Activated CD4-positive, CD25-positive, alpha-beta regulatory T cell treated with anti-CD3 and anti-CD28 coated beads, Interleukin-2, amount 50 U/mL, for 72 hours (primary cell): ENCODE measurements at regions not wholly inside any gene's neighbourhood (a gene's known extent, or its start where the extent isn't known, plus 50 kb on each side); places are given as distances from the start of the nearest gene placed in this dataset.

Experiments
- DNase-seq: peaks from one replicate; pipeline ENCODE4 v3.0.0; 2021

DNA sequence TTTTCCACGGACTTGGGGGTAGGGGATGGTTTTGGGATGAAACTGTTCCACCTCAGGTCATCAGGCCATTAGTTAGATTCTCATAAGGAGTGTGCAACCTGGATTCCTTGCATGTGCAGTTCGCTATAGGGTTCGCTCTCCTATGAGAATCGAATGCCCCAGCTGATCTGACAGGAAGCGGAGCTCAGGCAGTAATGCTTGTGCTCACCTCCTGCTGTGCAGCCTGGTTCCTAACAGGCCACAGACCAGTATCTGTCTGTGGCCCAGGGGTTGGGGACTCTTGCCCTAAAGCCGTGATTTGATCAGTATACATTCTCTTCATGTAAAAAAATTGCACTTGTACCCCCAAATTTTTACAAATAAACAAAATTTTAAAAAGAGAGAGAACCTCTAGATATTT lies 219.4 kb upstream of the CPNE8 start:
- DNase-seq = no peak

DNA sequence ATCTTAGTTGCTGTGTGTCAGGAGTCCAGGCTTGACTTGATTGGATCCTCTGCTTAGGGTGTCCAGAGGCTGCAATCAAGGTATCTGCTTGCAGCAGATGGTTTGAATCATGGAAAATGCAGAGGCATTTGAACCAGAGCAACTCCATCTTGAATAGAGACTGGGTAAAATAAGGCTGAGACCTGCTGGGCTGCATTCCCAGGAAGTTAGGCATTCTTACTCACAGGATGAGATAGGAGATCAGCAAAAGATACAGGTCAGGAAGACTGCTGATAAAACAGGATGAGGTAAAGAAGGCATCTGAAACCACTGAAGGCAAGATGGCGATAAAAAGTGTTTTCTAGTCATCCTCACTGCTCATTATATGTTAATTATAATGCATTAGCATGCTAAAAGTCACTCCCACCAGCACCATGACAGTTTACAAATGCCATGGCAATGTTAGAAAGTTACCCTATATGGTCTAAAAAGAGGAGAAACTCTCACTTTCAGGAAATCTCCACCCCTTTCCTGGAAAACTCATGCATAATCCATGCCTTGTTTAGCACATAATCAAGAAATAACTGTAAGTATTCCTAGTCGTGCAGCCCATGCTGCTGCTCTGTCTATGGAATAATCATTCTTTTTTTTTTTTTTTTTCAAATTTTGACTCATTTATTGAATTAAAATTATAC lies 218.3 kb upstream of the CPNE8 start:
- DNase-seq = no peak

DNA sequence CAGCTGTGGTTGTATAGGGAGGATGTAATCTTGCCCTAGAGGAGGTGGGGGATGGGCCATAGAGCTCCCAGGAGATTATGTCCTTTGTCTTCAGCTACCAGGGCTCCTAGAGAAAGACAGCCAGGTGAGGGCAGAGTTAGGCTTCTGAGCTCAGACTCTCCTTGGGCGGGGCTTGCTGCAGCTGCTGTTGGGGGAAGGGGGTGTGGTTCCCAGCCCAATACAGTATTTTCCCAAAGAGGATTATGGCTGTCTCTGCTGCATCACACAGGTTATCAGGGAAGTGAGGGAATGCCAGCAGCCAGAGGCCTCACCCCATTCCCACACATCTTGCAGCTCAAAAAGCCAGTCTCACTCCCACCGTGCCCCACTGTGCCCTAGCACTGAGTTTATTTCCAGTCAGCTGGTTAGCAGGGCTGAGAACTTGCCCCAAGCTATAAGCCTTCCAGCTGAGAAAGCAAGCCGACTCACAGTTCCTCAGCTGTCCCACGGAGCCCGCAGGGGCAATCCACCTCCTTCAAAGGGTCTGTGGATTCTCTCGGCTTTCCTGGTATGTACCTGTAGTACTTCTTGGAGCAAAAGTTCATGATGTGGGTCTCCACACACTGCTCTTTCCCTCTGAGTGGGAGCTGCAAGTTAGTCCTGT lies 217.3 kb upstream of the CPNE8 start:
- DNase-seq = no peak

DNA sequence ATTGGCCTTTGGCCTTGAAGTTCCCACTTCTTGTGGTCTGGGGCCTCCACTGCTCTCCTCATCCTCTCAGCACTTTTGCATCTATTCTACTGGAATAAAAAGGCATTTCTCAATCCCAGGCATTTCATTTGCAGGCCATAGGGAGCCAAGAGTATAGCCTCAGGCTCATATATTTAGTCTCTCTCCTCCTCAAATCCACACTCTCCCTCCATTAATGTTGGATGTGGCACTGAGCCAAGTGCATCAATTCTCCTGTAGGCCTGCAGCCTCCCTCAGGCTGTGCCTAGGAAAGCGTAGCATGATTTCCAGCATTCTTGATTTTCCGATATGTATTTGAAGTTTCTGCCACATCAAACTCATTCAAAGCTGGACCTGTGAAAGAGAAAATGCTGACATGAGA lies 211.5 kb upstream of the CPNE8 start:
- no peak for DNase-seq

DNA sequence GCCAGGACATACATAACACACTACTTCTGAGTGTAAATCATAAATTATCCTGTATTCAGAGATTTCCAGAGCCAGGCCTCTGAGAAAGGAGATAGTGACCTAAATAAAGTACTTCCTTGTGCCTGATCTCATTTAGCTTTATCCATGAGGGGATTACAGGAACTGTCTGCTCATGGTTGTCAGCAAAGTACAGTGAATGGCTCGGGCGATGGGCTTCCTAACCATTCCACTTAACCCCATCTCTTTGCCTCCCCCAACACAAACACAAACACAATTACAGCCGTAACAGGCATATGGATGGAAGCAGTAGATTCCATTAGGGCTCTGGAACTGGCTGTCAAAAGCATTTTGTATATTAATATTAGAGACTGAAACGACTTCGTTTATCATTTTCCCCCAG lies 206.7 kb upstream of the CPNE8 start:
- no peak for DNase-seq

DNA sequence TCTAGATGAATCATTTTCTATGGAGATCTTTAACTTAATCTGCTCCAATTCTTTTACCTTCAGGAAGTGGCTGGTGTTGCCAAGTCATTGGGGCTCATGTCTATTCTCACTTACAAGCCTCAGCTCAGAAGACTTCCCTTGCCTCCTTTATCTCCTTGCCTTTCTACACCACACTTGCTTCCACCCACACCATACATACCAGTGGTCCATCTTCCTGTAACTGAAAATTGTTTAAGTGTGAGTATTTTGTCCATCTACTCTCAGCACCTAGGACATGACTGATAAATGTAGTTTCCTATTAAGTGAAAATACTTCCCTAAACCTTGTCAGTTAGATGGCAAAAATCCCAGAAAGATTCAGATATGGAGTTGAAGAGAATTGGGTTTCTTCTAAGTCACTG lies 199.7 kb upstream of the CPNE8 start:
- no peak for DNase-seq

DNA sequence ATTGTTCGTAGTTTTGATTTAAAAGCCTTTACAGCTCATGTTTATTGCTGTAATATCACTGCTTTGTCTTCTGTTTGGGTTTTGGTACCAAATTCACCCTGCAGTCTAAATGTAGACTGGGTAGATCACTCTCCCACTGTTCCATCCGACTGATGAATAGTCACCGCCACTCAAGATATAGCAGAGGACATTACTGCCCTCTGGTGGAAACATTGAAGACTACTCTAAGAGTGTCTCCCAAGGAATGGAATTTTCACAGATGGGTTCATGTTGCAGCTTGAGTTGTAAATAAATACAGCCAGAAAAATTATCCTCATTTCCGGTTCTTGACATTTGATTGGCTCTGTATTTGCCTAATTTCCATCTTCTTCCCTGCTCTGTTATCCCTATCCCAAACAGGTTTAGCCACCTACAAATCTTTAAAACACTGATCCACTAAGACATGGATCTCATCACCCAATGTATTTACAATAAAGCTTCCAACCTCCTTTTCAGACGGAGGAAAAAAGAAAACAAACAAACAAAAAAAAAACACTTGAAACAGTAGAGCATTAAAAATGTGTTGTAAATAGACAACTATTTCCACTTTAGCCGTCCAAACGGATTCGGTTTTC lies 198.3 kb upstream of the CPNE8 start:
- no peak for DNase-seq

DNA sequence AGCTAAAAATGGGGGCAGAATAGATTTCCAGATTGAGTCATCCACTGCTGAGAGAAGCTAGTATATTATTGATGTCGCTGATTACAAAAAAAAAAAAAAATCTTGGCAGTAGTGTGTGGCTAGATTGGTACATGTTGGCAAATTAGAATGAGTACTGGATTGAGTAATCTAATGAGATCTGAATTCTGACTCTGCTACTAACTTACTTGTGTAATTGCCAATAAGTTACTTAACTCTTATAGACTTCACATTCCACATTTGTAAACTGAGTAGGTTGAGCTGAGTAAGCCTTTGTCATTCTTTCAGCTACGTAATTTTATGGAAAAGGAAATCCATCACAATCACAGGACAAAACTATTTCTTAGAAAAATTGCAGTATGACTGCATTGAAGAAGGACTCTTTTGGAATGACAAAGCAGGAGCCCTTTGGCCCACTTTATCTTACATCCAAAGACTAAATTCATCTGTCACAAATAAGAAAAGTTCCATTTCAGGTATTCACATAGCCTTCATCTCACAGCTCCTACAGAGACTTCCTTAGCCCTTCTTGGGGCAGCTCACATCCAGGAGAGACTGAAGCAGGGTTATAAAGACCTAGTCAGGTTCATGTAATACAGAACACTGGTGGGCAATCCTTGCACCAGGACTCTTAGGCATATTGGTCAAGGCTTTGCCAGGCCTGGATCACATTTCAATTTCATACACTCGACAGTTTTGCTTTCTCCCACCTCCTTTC lies 197.3 kb upstream of the CPNE8 start:
- DNase-seq = no peak

DNA sequence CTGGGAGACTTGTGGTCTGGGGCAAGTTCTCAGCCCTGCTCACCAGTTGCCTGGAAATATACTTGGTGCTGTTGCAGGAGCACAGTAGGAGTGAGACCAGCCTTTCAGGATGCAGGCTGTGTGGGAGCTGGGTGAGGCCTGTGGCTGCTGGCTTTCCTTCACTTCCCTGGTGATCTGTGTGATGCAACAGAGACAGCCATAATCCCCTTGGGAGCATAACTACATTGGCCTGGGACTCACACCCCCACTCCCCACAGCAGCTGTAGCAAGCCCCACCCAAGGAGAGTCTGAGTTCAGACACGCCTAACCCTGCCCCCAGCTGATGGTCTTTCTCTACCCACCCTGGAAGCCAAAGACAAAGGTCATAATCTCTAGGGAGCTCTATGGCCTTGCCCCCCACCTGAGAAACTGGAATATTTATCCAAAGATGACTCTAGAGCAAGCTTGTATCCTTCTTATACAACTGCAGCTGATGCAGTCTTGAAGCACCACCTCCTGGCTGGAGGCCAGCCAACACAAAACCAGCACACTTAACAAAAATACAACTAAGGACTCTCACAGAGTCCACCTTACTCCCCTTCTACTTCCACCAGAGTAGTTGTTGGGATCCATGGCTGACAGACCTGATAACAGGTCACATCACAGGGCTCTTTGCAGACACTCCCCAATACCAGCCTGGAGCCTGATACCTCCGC lies 190.4 kb upstream of the CPNE8 start:
- DNase-seq = no peak

DNA sequence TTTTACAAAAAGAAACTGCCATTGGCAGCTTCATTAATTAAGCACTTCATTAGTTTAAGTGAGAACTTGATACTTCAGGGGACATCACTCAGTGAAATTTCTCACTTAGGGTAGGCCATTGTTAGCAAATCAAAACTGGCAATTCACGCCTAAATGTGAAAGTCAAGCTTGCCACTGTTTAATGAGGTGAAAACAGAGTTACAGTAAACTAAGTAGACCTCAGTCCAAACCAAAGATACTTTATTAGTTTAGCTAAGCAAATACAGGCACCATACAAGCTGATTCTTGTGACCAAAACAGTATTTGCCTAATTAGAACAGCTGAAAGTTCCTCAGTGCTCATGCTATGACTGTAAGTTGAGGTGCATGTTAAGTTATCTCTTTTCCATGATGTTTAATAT lies 176.5 kb upstream of the CPNE8 start:
- DNase-seq = no peak

DNA sequence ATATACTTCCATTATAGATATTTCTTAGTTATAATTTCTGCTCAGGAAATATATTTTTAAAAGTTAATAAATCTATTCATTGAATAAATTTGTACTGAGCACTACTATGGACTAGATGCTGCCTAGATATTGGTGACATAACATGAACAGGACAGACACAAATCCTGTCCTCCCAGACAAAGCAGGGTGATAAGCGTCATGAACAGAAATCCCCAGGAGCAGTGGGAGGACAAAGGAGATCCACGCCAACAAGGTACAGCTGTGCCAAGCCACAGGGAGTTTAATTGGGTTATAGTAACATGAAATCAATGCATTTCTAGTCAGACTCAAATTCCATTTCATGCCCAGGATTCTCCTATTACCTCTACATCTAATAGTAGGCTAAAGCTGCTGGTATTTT lies 171.8 kb upstream of the CPNE8 start:
- DNase-seq = no peak

DNA sequence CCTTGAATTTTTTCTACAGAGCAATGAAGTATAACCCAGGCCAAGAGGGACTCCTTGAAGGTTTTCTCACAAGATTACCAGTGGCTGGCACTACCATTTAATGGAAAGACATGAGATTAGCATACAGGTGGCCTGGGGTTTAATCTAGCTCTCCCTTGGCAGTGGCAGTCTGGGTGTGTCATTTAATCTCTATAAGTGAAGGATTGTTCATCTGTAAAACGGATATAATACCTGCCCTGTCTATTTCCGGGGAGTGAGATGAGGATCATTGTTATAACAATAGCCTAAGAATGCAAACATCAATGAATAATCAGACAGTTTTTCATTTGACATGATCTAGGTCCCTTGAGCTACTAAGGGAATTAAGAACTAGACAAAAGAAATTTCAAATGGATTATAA lies 168.7 kb upstream of the CPNE8 start:
- DNase-seq = no peak

DNA sequence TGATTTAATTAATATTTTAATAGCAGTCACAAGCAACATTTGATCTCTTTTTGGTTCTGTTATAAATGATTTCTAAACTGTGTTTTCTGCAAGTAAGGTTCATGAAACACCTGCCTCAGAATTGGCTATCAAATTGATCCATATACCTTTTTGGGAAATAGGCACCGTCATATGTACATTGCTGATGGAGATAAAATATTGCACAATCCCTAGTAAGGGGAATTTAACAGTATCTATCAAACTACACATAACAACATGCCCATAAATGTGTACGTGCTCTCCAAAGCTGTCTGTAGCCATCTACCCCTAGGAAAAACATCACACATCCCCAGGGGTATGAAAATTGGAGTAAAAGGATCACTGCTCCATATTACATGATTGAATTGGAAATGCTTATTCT lies 167.3 kb upstream of the CPNE8 start:
- no peak for DNase-seq

DNA sequence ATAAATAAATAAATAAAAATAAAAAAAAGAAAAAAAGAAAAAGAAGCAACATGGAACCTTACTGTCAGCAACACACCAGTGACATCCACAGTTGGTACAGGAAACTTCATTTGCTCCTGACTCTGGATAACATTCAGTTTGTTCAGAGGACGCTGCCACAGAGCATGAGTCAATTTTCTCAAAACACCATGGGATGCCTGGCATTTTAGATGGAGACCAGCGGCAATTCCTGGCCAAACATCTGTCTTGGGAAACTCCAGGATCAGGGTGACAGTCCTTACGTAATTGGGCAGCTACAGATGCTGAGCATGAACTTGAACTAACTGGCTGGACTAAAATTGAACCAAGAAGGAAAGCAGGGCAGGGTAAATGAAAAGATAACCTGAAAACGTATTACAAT lies 166.2 kb upstream of the CPNE8 start:
- DNase-seq = no peak

DNA sequence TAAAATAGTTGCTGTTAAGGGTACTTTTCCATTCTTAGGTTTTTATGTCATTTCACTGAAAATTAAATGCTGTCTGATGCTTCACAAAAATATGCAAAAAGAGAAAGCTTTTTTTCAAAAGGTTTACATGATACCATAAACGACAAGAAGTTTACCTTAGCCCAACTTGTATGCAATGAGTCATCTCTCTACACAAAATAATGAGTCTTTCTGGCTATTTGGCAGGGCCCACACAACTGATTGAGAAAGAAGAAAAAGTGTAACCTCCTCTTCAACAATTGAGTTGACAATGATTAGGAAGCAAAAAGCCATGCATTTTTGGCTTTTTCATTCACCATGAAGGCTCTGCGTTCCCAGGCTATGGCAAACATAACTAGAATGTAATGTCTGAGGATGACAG lies 165.4 kb upstream of the CPNE8 start:
- no peak for DNase-seq

DNA sequence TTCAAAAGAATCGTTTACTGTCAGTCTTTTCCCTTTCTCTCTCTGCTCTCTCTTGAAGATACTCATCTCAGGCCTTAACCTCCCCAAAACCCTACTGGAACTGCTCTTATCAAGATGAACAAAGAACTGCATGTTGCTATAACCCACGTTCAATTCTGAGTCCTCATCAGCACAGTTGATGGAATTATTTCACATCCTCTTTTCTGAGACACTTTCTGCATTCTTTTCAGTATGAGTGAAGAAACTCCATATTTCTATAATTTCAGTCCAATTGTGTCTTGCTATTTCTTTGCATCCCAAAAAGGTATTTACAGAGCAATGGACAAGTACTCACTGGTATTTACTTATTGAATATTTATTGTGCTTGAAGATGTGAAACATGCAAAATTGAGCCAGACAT lies 160.1 kb upstream of the CPNE8 start:
- no peak for DNase-seq

DNA sequence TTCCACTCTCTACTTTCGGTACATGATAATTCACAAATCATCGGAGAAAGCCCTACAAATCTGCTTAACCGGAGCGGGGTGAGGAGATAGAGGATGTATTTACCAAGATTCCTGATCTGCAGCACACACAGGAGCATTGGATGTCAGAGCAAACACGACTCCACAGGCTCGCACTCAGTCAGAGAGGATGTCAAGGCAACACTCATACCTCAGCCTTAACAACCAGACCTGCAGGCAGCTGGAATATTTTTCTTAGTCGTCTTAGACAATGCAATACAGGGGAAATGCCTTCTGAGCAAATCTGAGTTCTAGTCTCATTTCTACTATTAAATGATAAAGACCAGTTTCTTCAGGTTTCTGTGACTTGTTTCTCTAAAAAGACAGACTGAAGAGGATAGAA lies 159.3 kb upstream of the CPNE8 start:
- DNase-seq = no peak

DNA sequence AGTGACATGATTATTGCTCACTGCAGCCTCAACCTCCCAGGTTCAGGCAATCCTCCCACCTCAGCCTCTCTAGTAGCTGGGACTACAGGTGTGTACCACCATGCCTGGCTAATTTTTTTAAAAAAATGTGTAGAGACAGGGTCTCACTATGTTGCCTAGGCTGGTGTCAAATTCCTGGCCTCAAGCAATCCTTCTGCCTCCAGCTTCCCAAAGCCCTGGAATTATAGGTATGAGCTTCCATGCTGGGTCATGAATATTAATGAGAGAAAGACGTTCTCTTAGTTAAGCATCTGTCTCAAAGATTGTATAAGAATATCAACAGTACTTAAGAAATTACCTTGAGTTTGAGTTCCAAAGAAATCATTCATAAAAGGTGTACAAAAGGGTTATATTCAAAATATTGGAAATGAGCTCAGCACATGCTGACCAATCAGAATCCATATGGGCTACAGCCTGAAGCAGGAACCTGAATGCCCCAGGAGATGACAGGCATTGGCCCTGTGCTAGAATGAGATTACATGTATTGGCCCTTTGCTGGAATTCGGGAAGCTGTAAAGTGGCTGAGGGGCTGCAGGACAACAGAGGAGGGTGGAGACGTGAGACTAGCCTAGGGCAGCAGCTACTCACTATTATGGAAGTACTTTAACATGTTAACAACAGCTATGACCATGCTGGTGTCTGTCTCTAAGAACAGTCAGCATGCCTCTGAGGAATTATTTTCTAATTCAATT lies 157.0 kb upstream of the CPNE8 start:
- DNase-seq = no peak

DNA sequence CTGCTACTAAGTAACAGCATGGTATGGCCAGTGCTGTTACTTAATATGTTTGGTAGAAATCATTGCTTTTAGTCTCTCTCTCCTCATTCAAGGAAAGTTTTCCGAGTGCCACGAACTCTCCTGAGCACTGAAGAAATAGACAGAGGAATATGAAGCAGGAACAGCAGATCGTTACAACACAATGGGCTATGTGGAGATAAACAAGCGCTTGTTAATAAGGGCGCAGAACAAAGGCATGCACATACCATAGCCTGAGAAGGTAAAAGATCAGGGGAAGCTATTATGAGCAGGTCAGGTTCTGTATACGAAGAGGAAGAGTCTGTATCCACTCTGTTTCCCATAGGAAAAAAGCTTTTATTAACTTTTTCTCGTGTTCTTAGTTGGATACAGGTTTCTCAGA lies 156.2 kb upstream of the CPNE8 start:
- DNase-seq = no peak

DNA sequence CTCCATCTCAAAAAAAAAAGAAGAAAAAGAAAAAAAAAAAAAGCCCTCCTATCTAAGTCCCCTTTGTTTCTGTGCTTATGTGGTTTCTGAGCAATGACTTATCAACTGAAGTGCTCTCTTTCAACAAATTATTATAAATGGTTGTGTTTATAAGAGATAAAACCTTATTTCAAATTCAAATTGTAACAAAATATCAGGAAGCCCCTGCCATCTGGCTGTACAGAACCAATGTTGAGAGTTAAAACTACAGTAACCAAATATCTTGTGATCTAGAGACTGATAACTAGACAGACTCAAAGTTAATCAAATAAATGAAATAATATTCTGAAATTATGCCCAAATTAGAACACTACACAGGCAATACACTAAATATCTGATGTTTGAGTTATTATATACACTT lies 143.0 kb upstream of the CPNE8 start:
- DNase-seq = no peak

DNA sequence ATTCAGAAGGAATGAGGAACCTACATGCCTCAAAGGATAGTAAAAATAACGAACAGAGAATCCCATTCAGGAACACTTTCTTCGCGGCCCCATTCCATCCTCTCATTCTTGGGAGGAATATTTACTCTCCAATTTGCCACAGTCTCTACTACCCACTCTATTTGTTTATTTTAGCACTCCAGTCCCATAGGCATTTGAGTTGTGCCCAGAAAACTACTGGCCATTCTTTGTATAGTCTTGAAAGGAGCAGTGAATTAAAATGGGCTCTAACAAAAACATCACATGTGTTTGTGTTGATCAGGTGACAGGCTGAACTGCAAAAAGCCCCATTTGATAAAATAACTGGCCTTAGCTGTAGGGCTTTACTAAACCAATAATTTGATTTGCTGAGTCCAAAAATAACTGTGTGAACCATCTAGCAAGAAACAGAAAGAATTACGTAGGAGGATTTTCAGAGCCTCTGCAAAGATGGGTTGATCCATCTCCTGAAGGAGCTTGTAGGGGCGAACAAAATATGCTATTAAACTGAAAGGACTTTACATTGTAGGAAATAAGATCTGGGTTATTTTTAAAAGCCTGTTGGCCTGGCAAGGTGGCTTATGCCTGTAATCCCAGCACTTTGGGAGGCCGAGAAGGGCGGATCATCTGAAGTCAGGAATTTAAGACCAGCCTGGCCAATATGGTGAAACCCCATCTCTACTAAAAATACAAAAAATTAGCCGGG lies 142.3 kb upstream of the CPNE8 start:
- no peak for DNase-seq

DNA sequence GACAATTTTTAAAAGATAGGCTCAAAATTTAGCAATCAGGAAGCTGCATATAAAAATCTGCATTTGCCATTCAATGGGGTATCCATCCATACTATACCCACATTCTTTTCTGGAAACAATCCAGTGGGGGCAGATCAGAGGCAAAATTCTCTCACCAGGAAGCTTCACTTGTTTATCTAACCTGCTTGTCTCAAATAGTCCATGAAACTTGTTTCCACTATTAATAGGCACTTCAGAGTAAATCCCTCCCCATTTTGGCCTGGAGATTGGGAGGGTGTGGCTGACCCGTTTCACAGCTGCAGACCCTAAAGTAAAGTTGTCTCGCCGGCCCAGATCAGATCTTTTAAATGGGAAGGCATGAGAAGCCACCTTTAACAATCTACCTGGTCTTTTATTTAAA lies 139.4 kb upstream of the CPNE8 start:
- no peak for DNase-seq
